Neural progenitor cell (in vitro differentiated cells): ENCODE measurements at regions not wholly inside any gene's neighbourhood (a gene's known extent, or its start where the extent isn't known, plus 50 kb on each side); places are given as distances from the start of the nearest gene placed in this dataset.

Experiments
- DNase-seq: peaks from one replicate; pipeline ENCODE4 v3.0.0-alpha.2; 2016; ENCODE audit warnings: low spot score
- H2AFZ ChIP-seq: fragments of 200-600 bp; sonication (generic); replicated peaks from 2 replicates; pipeline ENCODE4 v1.6.1; 2016; ENCODE audit warnings: antibody characterized with exemption
- H3F3A ChIP-seq: fragments of 200-600 bp; sonication (generic); 2 replicates; pipeline ENCODE4 v1.6.1; 2016; ENCODE audit warnings: antibody characterized with exemption, low read depth
- H3K27ac ChIP-seq: fragments of 200-600 bp; sonication (generic); 2 replicates; pipeline ENCODE4 v1.5.1; 2016; ENCODE audit warnings: mild to moderate bottlenecking
- H3K27me3 ChIP-seq: fragments of 200-600 bp; sonication (generic); 2 replicates; pipeline ENCODE4 v1.6.1; 2016; ENCODE audit warnings: mild to moderate bottlenecking, moderate library complexity
- H3K36me3 ChIP-seq: fragments of 200-600 bp; sonication (generic); 2 replicates; pipeline ENCODE4 v1.5.1; 2016
- H3K4me1 ChIP-seq: fragments of 200-600 bp; sonication (generic); 2 replicates; pipeline ENCODE4 v1.6.1; 2016; ENCODE audit warnings: mixed run types
- H3K4me2 ChIP-seq: fragments of 200-600 bp; sonication (generic); 2 replicates; pipeline ENCODE4 v1.6.1; 2016
- H3K4me3 ChIP-seq: fragments of 200-600 bp; sonication (generic); 2 replicates; pipeline ENCODE4 v1.5.1; 2016
- H3K79me2 ChIP-seq: fragments of 200-600 bp; sonication (generic); 2 replicates; pipeline ENCODE4 v1.6.1; 2016; ENCODE audit warnings: low read depth
- H3K9ac ChIP-seq: fragments of 200-600 bp; sonication (generic); 2 replicates; pipeline ENCODE4 v1.6.1; 2016
- H3K9me3 ChIP-seq: fragments of 200-600 bp; sonication (generic); 2 replicates; pipeline ENCODE4 v1.5.1; 2016; ENCODE audit warnings: low read depth
- H4K20me1 ChIP-seq: fragments of 200-600 bp; sonication (generic); 2 replicates; pipeline ENCODE4 v1.6.1; 2016; ENCODE audit warnings: low read depth
- H3K27ac Mint-ChIP-seq: 3 replicates; pipeline ENCODE4 v1.8.0; 2021; ENCODE audit warnings: mixed read lengths
- H3K27me3 Mint-ChIP-seq: 2 replicates; pipeline ENCODE4 v1.8.0; 2022; ENCODE audit warnings: low read depth, mild to moderate bottlenecking, inconsistent platforms, moderate library complexity, mixed read lengths; ENCODE audit not compliant: insufficient read depth
- H3K36me3 Mint-ChIP-seq: 3 replicates; pipeline ENCODE4 v1.8.0; 2021; ENCODE audit warnings: mixed read lengths
- H3K4me1 Mint-ChIP-seq: 3 replicates; pipeline ENCODE4 v1.8.0; 2021; ENCODE audit warnings: mixed read lengths
- H3K4me3 Mint-ChIP-seq: 3 replicates; pipeline ENCODE4 v1.8.0; 2021; ENCODE audit warnings: mild to moderate bottlenecking, moderate library complexity, mixed read lengths
- H3K9me3 Mint-ChIP-seq: 3 replicates; pipeline ENCODE4 v1.8.0; 2020; ENCODE audit warnings: mixed read lengths
- EZH2 ChIP-seq: fragments of 200-600 bp; sonication (generic); IDR thresholded peaks from 2 replicates; pipeline ENCODE4 v1.6.1; 2017; ENCODE audit warnings: antibody characterized with exemption, mild to moderate bottlenecking, moderate library complexity
- EZH2phosphoT487 ChIP-seq: fragments of 200-600 bp; sonication (generic); IDR thresholded peaks from 2 replicates; pipeline ENCODE4 v1.6.1; 2017; ENCODE audit warnings: antibody characterized with exemption
- TF ChIP-seq, protein P1 (sequence below): fragments of 200-600 bp; sonication (generic); IDR thresholded peaks from 2 replicates; pipeline ENCODE4 v1.5.1; 2017; ENCODE audit warnings: antibody characterized with exemption, mild to moderate bottlenecking

DNA sequence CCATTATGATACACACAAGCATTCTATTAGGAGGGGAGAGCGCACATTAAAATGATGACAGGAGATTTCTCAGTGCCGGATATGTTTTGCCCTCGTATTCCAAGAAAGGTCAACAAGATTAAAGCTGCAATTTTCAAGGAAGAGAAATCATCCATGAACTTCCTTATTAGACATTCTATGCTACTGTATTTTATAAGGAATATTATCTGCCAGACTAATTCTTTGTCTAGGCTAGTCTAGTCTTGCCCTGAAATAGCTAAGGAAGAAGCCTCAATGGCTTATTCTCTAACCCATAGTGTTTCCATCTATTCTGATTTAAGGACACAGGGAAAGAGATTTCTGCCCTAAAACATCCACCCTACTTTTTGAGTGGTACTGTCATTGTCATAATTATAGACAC, 315.4 kb downstream of the ADGRG6 start:
- Histone ChIP-seq H3K36me3 (no peaks in the 10 kb centered on the region), H3K4me2 (no peak overlapping the region), H3K79me2 (no peaks in the 10 kb centered on the region), H3K9ac (no peak overlapping the region), H3K4me1 (no peaks in the 10 kb centered on the region), H3F3A (no peaks in the 10 kb centered on the region), H3K9me3 (no peaks in the 10 kb centered on the region), H3K27ac (no peak overlapping the region), H3K4me3 (no peak overlapping the region), H2AFZ (no peak overlapping the region), H3K27me3 (no peaks in the 10 kb centered on the region), H4K20me1 (no peaks in the 10 kb centered on the region)
- Mint-ChIP-seq H3K27ac (no peak overlapping the region), H3K4me3 (no peak overlapping the region), H3K36me3 (no peaks in the 10 kb centered on the region), H3K9me3 (no peaks in the 10 kb centered on the region), H3K27me3 (no peaks in the 10 kb centered on the region), H3K4me1 (no peaks in the 10 kb centered on the region)
- no peak for DNase-seq
- TF ChIP-seq, protein P1, sequence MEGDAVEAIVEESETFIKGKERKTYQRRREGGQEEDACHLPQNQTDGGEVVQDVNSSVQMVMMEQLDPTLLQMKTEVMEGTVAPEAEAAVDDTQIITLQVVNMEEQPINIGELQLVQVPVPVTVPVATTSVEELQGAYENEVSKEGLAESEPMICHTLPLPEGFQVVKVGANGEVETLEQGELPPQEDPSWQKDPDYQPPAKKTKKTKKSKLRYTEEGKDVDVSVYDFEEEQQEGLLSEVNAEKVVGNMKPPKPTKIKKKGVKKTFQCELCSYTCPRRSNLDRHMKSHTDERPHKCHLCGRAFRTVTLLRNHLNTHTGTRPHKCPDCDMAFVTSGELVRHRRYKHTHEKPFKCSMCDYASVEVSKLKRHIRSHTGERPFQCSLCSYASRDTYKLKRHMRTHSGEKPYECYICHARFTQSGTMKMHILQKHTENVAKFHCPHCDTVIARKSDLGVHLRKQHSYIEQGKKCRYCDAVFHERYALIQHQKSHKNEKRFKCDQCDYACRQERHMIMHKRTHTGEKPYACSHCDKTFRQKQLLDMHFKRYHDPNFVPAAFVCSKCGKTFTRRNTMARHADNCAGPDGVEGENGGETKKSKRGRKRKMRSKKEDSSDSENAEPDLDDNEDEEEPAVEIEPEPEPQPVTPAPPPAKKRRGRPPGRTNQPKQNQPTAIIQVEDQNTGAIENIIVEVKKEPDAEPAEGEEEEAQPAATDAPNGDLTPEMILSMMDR, result no peak
- no peak for TF ChIP-seq EZH2phosphoT487
- TF ChIP-seq EZH2, result no peak

DNA sequence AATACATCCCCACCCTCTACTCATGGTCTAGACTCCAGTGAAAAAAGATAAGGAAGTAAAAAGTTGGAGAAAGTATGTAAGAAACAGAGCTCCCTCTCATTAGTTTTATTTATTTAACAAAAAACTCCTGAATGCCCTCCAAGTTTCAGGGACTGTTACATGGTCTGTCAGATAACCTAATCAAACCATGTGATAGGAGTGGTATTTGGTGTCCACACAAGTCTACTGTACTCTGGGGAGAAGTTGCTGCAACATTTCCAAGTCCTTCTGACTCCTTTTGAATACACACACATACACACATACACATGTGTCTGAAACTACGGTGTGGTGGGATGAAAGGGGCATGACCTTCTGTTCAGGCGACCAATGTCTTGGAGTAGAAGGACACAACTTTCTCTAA, 320.0 kb downstream of the ADGRG6 start:
- H3K27me3 Mint-ChIP-seq, result no peaks in the 10 kb centered on the region
- peaks cover 5% of the 10 kb centered on the region for H3K4me1 ChIP-seq
- no peak overlapping the region for H3K4me2 ChIP-seq
- H3F3A ChIP-seq, result no peaks in the 10 kb centered on the region
- H3K9me3 ChIP-seq, result no peaks in the 10 kb centered on the region
- no peaks in the 10 kb centered on the region for H3K4me1 Mint-ChIP-seq
- H3K27me3 ChIP-seq, result no peaks in the 10 kb centered on the region
- H3K36me3 ChIP-seq, result no peaks in the 10 kb centered on the region
- H4K20me1 ChIP-seq, result no peaks in the 10 kb centered on the region
- DNase-seq, result no peak
- H3K4me3 ChIP-seq, result no peak overlapping the region
- H3K9ac ChIP-seq, result no peak overlapping the region
- no peak overlapping the region for H2AFZ ChIP-seq
- H3K27ac Mint-ChIP-seq, result no peak overlapping the region
- H3K27ac ChIP-seq, result no peak overlapping the region
- TF ChIP-seq EZH2 (no peak), EZH2phosphoT487 (no peak)
- TF ChIP-seq, protein P1, result no peak
- H3K9me3 Mint-ChIP-seq, result no peaks in the 10 kb centered on the region
- no peak overlapping the region for H3K4me3 Mint-ChIP-seq
- no peaks in the 10 kb centered on the region for H3K36me3 Mint-ChIP-seq
- H3K79me2 ChIP-seq, result no peaks in the 10 kb centered on the region

DNA sequence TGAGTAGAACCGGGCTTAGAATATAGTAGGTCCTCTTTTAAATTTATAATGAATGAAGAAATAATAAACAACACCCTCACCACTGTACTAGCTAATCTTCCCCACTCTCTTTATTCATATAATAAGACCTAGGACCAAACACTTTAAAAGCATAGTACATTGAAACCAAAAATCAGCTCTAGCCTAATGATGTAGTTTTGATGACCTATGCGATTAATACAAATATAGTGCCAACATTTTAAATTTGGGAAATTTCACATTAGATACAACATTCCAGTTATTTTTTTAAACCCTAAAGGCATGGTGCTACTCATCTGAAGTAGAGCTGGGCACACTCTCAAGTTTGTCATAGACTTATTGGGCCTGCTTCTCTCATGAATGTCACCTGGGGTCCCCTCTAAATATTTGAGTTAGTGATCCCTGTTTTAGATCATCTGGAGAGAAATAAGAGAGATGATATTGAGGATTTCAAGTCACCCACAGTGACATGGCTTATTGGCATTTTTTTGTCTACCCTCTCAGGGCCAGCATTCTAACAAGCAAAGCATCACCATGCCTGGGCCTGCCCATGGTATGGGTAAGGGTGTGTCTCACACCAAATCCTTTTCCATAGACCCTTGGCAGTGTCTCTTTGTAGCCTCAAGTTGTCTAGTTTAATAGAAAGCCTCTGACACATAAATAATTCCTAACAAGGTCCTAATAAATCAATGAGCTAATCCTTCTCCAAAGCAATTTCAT, 319.8 kb downstream of the HIVEP2 start:
- Histone ChIP-seq H3K4me2 (no peak overlapping the region), H3K27ac (no peak overlapping the region), H3K4me3 (no peak overlapping the region), H3K27me3 (no peaks in the 10 kb centered on the region), H4K20me1 (no peaks in the 10 kb centered on the region), H2AFZ (no peak overlapping the region), H3F3A (no peaks in the 10 kb centered on the region), H3K9me3 (no peaks in the 10 kb centered on the region), H3K9ac (no peak overlapping the region), H3K36me3 (no peaks in the 10 kb centered on the region), H3K4me1 (peaks cover 5% of the 10 kb centered on the region), H3K79me2 (no peaks in the 10 kb centered on the region)
- Mint-ChIP-seq H3K27me3 (no peaks in the 10 kb centered on the region), H3K4me3 (no peak overlapping the region), H3K4me1 (no peaks in the 10 kb centered on the region), H3K27ac (no peak overlapping the region), H3K9me3 (no peaks in the 10 kb centered on the region), H3K36me3 (no peaks in the 10 kb centered on the region)
- no peak for DNase-seq
- TF ChIP-seq EZH2 (no peak), EZH2phosphoT487 (no peak)
- TF ChIP-seq, protein P1, result no peak
